Mesendoderm (in vitro differentiated cells): ENCODE measurements at regions not wholly inside any gene's neighbourhood (a gene's known extent, or its start where the extent isn't known, plus 50 kb on each side); places are given as distances from the start of the nearest gene placed in this dataset.

Experiments used
- DNase-seq: peaks from one replicate; pipeline ENCODE4 v3.0.0; 2013
- H2AK5ac ChIP-seq: 2 replicates; pipeline ENCODE4 v1.6.1; 2013; ENCODE audit warnings: low read length, inconsistent platforms
- H2BK120ac ChIP-seq: 2 replicates; pipeline ENCODE4 v1.6.1; 2013; ENCODE audit warnings: low read depth, mild to moderate bottlenecking, low read length, moderate library complexity, mixed read lengths
- H2BK15ac ChIP-seq: replicated peaks from 2 replicates; pipeline ENCODE4 v1.6.1; 2013; ENCODE audit warnings: low read depth, mild to moderate bottlenecking, moderate library complexity
- H2BK5ac ChIP-seq: 2 replicates; pipeline ENCODE4 v1.6.1; 2013; ENCODE audit warnings: low read length, inconsistent platforms
- H3K18ac ChIP-seq: 2 replicates; pipeline ENCODE4 v1.6.1; 2013; ENCODE audit warnings: mild to moderate bottlenecking, low read length, mixed read lengths
- H3K23ac ChIP-seq: one replicate; pipeline ENCODE4 v1.6.1; 2013; ENCODE audit warnings: low read length
- H3K27ac ChIP-seq: 2 replicates; pipeline ENCODE4 v1.5.1; 2013; ENCODE audit warnings: low read depth, mild to moderate bottlenecking, inconsistent platforms, low read length, moderate library complexity
- H3K27me3 ChIP-seq: 2 replicates; pipeline ENCODE4 v1.6.1; 2013; ENCODE audit warnings: low read length, control low read depth, mild to moderate bottlenecking, inconsistent platforms; ENCODE audit not compliant: insufficient read depth, poor library complexity
- H3K36me3 ChIP-seq: 2 replicates; pipeline ENCODE4 v1.6.1; 2013; ENCODE audit warnings: low read length, inconsistent platforms; ENCODE audit not compliant: control insufficient read depth, insufficient read depth
- H3K4ac ChIP-seq: one replicate; pipeline ENCODE4 v1.6.1; 2013; ENCODE audit warnings: low read depth, mild to moderate bottlenecking, low read length, moderate library complexity
- H3K4me1 ChIP-seq: 2 replicates; pipeline ENCODE4 v1.6.1; 2013; ENCODE audit warnings: low read depth, low read length, inconsistent platforms; ENCODE audit not compliant: control insufficient read depth
- H3K4me2 ChIP-seq: 2 replicates; pipeline ENCODE4 v1.6.1; 2013; ENCODE audit warnings: low read length
- H3K4me3 ChIP-seq: 2 replicates; pipeline ENCODE4 v1.5.1; 2013; ENCODE audit warnings: mild to moderate bottlenecking, low read length
- H3K56ac ChIP-seq: one replicate; pipeline ENCODE4 v1.6.1; 2013; ENCODE audit warnings: low read length
- H3K79me1 ChIP-seq: 2 replicates; pipeline ENCODE4 v1.6.1; 2013; ENCODE audit warnings: low read length, inconsistent platforms
- H3K79me2 ChIP-seq: 2 replicates; pipeline ENCODE4 v1.6.1; 2013; ENCODE audit warnings: mild to moderate bottlenecking, low read length; ENCODE audit not compliant: control insufficient read depth, insufficient read depth
- H3K9ac ChIP-seq: 2 replicates; pipeline ENCODE4 v1.6.1; 2013; ENCODE audit warnings: low read length, inconsistent platforms
- H4K5ac ChIP-seq: one replicate; pipeline ENCODE4 v1.6.1; 2013; ENCODE audit warnings: low read length
- H4K8ac ChIP-seq: one replicate; pipeline ENCODE4 v1.6.1; 2013; ENCODE audit warnings: low read depth, mild to moderate bottlenecking, control low read depth, low read length, moderate library complexity
- WGBS: extraction: QIAGEN DNeasy Blood & Tissue Kit; methylation state at CpG from one replicate; pipeline ENCODE4 v1.1.7; 2013; ENCODE audit warnings: low lambda C conversion rate, missing lambda C conversion rate; ENCODE audit not compliant: insufficient coverage; ENCODE audit errors: extremely low coverage; 5-methylcytosine and 5-hydroxymethylcytosine counted together

DNA sequence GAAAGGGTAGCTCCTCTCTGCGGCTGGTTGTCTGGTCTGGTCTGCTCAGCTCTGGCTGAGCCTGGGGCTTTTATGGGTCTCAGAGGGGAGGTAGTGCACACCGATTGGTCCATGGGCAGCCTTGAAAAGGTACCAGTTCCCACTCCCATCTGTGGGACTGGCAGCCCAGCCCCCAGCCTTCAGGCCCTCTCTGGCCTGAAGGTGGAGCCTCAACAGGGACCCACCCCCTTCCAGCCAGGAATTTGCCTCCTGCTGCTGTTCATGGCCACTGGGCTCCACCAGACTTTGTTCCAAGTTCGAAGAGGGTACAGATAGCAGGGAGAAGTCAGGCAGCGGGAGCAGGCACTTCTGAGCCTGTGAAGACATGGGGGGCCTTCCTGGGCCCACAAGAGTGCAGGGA is 165.3 kb upstream of the SLC27A6 start:
- no peak overlapping the region for H4K8ac ChIP-seq
- no peak overlapping the region for H3K18ac ChIP-seq
- H3K4ac ChIP-seq, result no peak overlapping the region
- H3K27ac ChIP-seq, result no peak overlapping the region
- H3K4me1 ChIP-seq, result no peaks in the 10 kb centered on the region
- H3K4me2 ChIP-seq, result no peak overlapping the region
- no peaks in the 10 kb centered on the region for H3K27me3 ChIP-seq
- no peak overlapping the region for H3K9ac ChIP-seq
- no CpG with 5 or more reads among the region's 4 CpGs for WGBS
- no peak overlapping the region for H2BK15ac ChIP-seq
- no peak overlapping the region for H2BK120ac ChIP-seq
- H2AK5ac ChIP-seq, result no peak overlapping the region
- no peaks in the 10 kb centered on the region for H3K79me1 ChIP-seq
- no peaks in the 10 kb centered on the region for H3K79me2 ChIP-seq
- no peak overlapping the region for H2BK5ac ChIP-seq
- H3K56ac ChIP-seq, result no peak overlapping the region
- no peak overlapping the region for H3K23ac ChIP-seq
- peak; percentile 19 for DNase-seq
- H4K5ac ChIP-seq, result no peak overlapping the region
- no peaks in the 10 kb centered on the region for H3K36me3 ChIP-seq
- H3K4me3 ChIP-seq, result no peak overlapping the region

DNA sequence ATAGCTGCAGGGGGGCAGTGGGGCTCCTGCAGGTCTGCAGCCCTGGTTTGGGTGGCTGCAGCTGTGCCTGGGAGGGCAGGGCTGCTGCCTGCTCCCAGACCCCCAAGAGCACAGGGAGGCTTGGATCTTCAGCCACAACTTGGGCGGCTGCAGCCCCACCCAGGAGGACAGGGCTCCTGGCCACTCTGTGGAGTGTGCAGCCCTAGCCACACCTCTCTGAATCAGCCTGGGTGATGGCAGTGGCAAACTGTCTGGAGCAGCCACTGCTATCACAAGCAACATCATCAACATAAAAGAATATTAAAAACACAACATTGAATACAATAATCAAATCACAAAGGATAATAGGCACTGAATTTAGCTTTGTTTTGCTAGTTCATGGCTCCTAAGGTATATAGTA is 164.9 kb upstream of the SLC27A6 start:
- no peak for DNase-seq
- no CpG with 5 or more reads among the region's 1 CpG for WGBS
- H2BK5ac ChIP-seq, result no peak overlapping the region

GRCh38 chr5:128813317-128814070 is 151.8 kb upstream of the SLC27A6 start:
- no peak for DNase-seq
- Histone ChIP-seq H2AK5ac (no peak overlapping the region), H3K18ac (no peak overlapping the region), H4K5ac (no peak overlapping the region), H3K27ac (no peak overlapping the region), H3K36me3 (no peaks in the 10 kb centered on the region), H3K79me1 (no peaks in the 10 kb centered on the region), H3K4me1 (peaks cover 2% of the 10 kb centered on the region), H4K8ac (no peak overlapping the region), H3K56ac (no peak overlapping the region), H3K4me2 (no peak overlapping the region), H2BK5ac (no peak overlapping the region), H3K23ac (no peak overlapping the region), H3K27me3 (no peaks in the 10 kb centered on the region), H3K9ac (no peak overlapping the region), H2BK15ac (no peak overlapping the region), H3K79me2 (no peaks in the 10 kb centered on the region), H3K4ac (no peak overlapping the region), H2BK120ac (no peak overlapping the region), H3K4me3 (no peak overlapping the region)
- WGBS, result no CpG with 5 or more reads among the region's 4 CpGs

More for the DNA sequence above, 164.9 kb upstream of the SLC27A6 start:
- H4K8ac ChIP-seq, result no peak overlapping the region
- H3K27ac ChIP-seq, result no peak overlapping the region
- no peak overlapping the region for H2AK5ac ChIP-seq
- no peaks in the 10 kb centered on the region for H3K36me3 ChIP-seq
- H3K4me3 ChIP-seq, result no peak overlapping the region
- H3K79me1 ChIP-seq, result no peaks in the 10 kb centered on the region
- H4K5ac ChIP-seq, result no peak overlapping the region
- no peak overlapping the region for H3K4me2 ChIP-seq
- no peak overlapping the region for H2BK120ac ChIP-seq
- H3K23ac ChIP-seq, result no peak overlapping the region
- H3K4me1 ChIP-seq, result no peaks in the 10 kb centered on the region
- H3K9ac ChIP-seq, result no peak overlapping the region
- no peak overlapping the region for H2BK15ac ChIP-seq
- no peak overlapping the region for H3K56ac ChIP-seq
- no peak overlapping the region for H3K4ac ChIP-seq
- H3K27me3 ChIP-seq, result no peaks in the 10 kb centered on the region
- no peaks in the 10 kb centered on the region for H3K79me2 ChIP-seq
- H3K18ac ChIP-seq, result no peak overlapping the region

DNA sequence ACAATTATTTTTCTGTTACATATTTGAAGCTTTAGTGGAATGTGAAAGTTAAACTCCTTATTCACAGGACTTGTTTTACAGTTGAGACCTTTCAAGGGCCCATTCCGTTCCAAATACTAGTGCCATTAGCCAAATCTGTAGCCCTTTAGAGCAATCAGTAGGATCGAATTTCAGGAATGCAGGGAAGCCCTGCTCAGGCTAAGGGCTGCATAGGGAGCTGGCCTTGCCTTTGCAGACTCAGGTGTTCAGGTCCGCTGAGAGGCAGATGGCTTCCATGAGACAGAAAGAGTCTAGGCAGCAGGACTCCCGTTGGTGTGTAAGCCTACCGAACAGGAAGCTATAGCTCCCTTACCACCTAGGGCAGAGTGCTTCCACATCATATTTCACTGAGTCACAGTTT is 150.1 kb upstream of the SLC27A6 start:
- Histone ChIP-seq H3K4me3 (no peak overlapping the region), H3K56ac (no peak overlapping the region), H2BK15ac (no peak overlapping the region), H3K27ac (no peak overlapping the region), H3K79me2 (no peaks in the 10 kb centered on the region), H4K5ac (no peak overlapping the region), H3K36me3 (no peaks in the 10 kb centered on the region), H2BK120ac (no peak overlapping the region), H3K79me1 (no peaks in the 10 kb centered on the region), H3K27me3 (no peaks in the 10 kb centered on the region), H3K4me2 (no peak overlapping the region), H3K4me1 (peaks cover 2% of the 10 kb centered on the region), H2AK5ac (no peak overlapping the region), H3K18ac (no peak overlapping the region), H2BK5ac (no peak overlapping the region), H3K4ac (no peak overlapping the region), H3K23ac (no peak overlapping the region), H4K8ac (no peak overlapping the region), H3K9ac (no peak overlapping the region)
- WGBS, result no CpG with 5 or more reads among the region's 5 CpGs
- peak; percentile 58 for DNase-seq

GRCh38 chr5:128825826-128826225 is 139.5 kb upstream of the SLC27A6 start:
- Histone ChIP-seq H4K5ac (no peak overlapping the region), H3K4ac (no peak overlapping the region), H3K56ac (no peak overlapping the region), H3K4me3 (no peak overlapping the region), H2BK15ac (no peak overlapping the region), H2BK5ac (no peak overlapping the region), H3K4me2 (no peak overlapping the region), H3K27me3 (no peaks in the 10 kb centered on the region), H3K79me1 (no peaks in the 10 kb centered on the region), H3K4me1 (no peaks in the 10 kb centered on the region), H3K23ac (no peak overlapping the region), H3K36me3 (no peaks in the 10 kb centered on the region), H4K8ac (no peak overlapping the region), H3K18ac (no peak overlapping the region), H2BK120ac (no peak overlapping the region), H3K27ac (no peak overlapping the region), H2AK5ac (no peak overlapping the region), H3K9ac (no peak overlapping the region), H3K79me2 (no peaks in the 10 kb centered on the region)
- DNase-seq, result no peak
- no CpG with 5 or more reads among the region's 1 CpG for WGBS

DNA sequence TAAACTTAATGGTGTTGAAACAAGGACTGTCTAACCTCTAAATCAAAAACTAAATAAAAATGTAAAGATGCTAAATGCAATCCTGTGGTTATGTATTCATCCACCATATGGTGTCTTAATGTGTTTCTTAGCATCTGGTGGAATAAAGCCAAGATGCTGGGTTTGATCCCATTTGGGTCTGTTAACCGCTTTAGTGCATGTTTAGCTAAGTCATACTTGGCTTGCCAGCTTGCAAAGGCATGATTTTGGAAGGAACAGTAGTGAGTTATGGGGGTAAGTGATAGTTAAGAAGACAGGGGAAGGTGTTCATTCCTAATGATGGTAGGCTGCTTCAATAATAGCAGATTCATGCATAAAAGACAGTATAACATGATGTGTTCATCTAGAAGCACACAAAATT is 139.0 kb upstream of the SLC27A6 start:
- no CpG with 5 or more reads among the region's 1 CpG for WGBS
- Histone ChIP-seq H4K5ac (no peak overlapping the region), H3K79me2 (no peaks in the 10 kb centered on the region), H3K4me3 (no peak overlapping the region), H3K27ac (no peak overlapping the region), H3K36me3 (no peaks in the 10 kb centered on the region), H2AK5ac (no peak overlapping the region), H2BK15ac (no peak overlapping the region), H3K56ac (no peak overlapping the region), H3K9ac (no peak overlapping the region), H3K27me3 (no peaks in the 10 kb centered on the region), H2BK5ac (no peak overlapping the region), H2BK120ac (no peak overlapping the region), H3K18ac (no peak overlapping the region), H3K4ac (no peak overlapping the region), H3K4me1 (no peaks in the 10 kb centered on the region), H3K23ac (no peak overlapping the region), H3K4me2 (no peak overlapping the region), H4K8ac (no peak overlapping the region), H3K79me1 (no peaks in the 10 kb centered on the region)
- DNase-seq, result peak; percentile 6
